COLO668 (cell line): ENCODE measurements at regions not wholly inside any gene's neighbourhood (a gene's known extent, or its start where the extent isn't known, plus 50 kb on each side); places are given as distances from the start of the nearest gene placed in this dataset.

ENCODE experiments used
- DNase-seq: peaks from one replicate; lab custom pipeline; 2025; ENCODE audit not compliant: unreplicated experiment; lab: John Stamatoyannopoulos, UW

DNA sequence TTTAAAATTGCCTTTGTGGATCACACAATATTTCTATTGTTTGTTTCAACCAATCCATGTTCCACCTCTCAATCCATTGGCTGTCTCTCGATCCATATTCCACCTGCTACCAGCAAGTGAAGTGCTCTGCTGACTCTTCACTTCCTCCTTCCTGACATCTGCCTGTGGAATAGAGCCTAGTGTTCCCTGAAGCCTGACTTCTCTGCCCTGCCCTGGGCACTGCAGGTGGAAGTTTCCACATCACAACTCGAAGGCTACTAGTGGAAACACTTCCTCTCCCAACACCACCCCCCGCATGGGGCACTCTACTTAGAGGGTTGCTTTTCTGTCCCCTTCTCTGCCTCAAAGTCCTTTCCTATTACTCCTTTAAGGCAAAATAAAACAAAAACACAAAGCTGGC, 563.8 kb upstream of the IGFBP3 start:
- no peak for DNase-seq

DNA sequence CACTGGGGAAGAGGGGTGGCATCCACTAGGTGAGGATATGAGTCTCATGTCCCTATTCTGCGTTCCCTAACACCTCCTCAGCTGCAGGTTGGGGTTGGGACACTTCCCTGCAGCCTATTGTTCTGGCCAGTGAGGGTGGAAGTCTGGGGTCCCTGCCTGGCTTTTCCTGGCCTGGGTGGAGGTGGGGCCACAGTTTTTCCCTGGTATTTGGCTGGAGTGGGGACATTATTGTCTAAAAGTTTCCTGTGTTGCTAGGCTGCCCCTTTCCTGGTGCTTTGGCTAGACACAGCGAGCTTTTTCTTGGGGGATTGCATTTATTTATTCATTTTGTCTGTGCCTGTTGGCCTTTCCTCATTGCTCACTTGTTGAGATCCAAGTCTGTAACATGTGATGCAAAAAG, 559.5 kb upstream of the IGFBP3 start:
- DNase-seq = no peak

DNA sequence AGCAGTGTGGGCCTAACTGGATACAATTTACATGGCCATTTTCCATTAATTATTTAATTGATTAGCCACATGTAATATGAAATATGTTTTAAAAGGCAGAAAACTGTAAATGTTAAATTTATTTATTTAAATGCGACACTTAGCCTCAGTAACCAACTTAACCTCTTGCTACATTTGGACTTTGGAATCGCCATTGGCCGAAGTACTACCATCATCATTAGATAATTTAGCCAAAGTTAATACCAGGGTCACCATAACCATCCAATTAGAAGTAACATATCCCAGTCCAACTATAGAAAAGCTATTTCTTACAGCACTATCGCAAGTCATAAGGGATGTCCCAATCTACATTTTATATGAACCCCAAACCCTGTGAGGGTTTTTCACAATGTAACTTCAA, 558.6 kb upstream of the IGFBP3 start:
- DNase-seq = no peak

DNA sequence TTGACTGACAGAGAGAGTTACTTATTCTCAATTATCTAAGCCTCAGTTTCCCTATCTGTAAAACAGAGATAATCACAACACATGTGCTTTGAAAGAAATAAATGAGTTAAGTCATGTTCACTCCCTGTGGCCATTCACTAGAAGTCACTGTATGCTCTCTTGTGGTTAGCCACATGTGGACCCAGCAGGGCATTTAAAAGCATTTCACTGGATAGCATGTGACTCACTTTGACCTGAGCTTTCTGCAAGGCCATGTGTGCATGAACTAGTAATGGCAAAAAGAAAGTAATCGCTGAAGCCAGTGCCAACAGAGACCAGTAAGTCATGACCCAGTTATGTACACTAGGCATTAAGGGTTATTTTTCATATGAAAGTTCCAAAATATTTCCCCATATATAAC, 557.0 kb upstream of the IGFBP3 start:
- no peak for DNase-seq

DNA sequence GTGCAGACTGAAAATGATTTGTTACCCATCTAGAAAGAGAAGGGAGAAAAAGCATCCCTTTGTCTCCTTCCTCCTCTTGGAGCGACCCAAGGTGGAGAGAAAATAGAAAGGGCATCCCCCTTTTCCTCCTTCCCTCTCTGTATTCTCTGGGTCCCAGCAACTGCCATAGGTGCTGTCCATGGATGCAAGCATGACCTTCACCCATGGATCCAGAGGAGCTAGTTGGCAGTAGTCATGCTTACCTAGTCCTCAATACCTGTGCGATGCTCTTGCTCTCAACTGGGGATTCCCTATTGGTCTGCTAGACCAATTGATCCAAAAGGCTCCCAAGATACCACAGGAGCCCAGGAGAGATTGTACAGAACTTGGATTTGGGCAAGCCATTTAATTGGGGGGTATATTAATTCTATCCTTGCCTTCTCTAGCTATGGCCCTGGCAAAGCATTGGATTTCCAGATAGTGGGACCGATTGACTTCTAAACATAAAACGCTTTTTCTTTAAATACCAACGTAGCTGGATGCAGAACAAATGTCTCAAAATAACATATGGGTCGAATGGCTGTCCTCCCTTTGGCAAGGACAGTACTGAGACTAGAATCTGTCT, 547.8 kb upstream of the IGFBP3 start:
- DNase-seq = no peak

DNA sequence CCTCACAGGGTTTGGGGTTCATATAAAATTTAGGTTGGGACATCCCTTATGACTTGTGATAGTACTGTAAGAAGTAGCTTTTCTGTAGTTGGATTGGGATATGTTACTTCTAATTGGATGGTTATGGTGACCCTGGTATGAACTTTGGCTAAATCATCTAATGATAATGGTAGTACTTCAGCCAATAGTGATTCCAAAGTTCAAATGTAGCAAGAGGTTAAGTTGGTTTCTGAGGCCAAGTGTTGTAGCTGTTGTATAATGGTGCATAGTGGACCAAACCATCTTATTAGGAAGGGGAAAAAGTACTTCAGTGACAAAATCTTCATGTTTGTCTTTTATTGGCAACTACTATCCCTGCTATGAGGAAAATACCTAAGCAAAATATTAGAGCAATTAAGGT, 542.1 kb upstream of the IGFBP3 start:
- no peak for DNase-seq

DNA sequence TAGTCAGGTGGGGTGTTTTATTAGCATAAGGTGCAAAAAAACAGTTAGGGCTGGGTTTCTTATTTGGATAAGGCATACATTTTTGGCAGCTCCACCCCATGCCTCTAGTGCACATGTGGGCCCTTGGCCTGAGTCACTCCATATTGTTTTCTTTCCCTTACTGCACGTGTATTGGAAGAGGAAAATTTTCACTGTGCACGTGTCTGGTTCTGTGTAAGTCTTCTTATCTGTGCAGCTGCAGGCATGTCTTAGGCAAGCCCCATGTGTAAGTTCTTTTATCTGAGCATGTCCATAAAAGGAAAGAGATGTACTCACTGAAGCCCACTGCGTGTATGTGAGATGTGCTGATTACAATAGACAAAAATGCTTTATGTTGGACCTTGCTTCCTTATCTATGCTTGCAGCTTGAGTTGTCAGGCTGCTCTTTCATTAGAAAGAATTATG, 540.3 kb upstream of the IGFBP3 start:
- no peak for DNase-seq

DNA sequence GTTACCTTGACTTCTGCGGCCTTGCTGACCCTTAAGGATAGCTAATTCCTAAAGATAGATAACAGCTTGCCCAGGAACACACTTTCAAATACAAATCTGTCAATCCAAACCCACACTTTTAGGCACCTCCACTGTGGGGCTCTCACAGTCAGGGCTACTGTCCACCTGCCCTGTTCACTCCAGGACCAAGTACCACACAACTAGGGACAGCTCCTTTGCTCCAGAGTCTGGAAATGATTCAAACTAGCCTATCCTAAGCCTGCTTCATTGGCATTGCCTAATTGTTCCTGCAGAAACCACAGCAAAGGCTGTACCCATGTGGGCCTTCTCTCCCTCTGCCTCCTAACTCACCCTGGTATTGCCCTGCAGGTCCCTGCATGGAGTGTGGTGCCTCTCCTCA, 538.9 kb upstream of the IGFBP3 start:
- no peak for DNase-seq

DNA sequence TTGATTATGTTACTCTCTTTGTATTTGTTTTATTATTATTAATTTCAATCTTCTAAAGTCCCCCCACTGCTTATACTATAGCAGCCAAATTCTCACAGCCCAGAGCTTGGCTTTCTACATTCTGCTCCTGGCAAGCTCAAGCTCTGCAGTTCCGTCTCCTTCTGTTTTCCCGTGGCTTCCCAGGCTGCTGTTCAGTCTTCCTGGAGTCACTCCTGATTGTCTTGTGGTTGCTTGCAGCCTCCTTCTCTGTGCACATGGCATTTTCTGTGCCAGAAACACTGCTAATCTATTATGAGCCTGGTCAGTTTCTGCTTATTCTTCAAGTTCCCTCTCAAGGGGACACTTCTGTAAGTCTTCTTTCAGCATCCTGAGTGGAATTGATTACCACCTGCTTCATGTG, 533.7 kb upstream of the IGFBP3 start:
- DNase-seq = no peak

DNA sequence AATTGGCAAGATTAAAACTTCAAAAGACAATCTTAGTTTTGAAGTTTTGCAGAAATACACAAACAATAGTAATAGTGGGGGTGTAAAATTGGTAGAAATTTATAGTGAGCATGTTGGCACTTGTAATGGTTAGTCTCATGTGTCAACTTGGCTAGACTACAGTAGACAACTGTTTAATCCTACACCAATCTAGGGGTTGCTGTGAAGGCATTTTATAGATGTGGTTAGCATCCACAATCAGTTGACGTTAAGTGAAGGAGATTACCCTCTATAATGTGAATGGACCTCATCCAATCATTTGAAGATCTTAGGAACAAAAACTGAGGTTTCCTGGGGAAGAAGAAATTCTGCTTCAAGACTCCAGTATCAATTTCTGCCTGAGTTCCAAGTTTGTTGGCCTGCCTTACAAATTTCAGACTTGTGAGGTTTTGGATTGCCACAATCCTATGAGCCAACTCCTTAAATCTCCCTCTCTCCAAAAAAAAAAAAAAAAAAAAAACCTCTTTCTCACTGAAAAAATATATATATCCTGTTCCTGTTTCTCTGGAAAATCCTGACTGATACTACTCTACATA, 531.6 kb upstream of the IGFBP3 start:
- DNase-seq = no peak

DNA sequence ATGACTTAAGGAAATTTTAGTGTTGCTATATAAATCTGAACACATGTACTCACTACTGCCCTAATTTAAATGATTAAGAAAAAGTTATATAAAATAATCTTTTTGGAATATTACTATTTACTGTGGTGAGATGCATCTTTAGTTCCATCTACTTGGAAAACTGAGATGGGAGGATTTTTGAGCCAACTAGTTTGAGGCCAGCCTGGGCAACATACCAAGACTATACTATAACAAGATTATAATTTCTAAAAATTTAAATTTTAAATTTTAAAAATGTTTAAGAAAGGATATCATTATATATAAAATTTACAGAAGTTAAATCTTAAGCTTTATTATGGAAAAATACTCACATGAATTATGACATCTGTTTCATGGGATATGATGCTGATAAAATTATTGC, 530.8 kb upstream of the IGFBP3 start:
- no peak for DNase-seq

DNA sequence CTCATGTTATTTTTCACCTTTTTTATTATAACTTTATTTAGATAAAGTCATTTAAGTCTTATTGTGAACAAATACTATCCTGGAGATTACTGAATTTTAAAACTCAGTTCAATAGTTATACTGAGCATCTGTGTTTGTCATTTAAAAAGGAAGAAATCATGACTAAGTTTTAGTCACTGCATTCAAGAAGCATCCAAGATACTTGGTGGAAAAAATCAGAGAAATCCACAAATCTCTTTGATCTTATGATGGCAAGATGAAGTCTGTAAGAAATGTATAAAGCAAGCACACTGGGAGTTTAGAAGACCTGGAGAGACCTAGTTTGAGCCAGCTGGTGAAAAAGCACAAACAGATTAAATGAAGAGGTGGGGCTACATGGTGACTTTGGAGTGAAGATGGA, 529.8 kb upstream of the IGFBP3 start:
- DNase-seq = no peak

DNA sequence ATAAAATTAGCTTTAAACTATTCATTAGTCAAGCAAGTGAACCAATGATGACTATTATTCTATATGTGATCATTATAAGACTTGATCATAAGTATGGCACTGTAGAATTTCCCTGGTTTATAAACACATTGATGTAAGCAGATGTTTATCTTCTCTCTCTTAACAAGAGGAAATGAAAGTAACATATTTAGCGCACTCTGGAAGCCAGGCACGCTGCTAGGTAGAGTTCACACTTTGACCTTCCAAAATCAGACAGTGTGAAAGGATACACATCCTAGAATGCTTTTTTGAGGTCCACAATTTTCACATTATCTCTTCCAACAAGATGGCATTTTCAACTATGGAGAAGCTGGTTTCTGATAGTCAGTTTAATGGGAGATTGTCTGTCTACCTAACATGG, 529.4 kb upstream of the IGFBP3 start:
- no peak for DNase-seq

DNA sequence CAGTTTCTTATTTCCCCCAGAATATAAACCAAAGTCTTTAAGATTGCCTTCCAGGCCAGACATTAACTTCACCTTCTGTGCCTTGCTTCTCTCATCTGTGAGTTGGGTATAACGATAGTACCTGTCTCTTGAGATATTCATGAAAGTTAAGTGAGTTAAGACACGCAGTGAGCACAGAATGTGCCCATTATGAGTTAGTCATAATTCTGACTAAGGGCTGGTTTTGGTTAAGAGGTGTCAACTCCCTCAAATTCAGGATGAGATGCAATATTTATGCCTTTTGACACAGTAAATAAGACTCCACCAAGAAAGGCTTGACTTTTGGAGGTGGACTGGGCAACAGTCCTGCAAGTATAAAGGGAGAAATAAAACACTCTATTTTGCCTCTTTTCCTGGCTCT, 528.7 kb upstream of the IGFBP3 start:
- DNase-seq = no peak

DNA sequence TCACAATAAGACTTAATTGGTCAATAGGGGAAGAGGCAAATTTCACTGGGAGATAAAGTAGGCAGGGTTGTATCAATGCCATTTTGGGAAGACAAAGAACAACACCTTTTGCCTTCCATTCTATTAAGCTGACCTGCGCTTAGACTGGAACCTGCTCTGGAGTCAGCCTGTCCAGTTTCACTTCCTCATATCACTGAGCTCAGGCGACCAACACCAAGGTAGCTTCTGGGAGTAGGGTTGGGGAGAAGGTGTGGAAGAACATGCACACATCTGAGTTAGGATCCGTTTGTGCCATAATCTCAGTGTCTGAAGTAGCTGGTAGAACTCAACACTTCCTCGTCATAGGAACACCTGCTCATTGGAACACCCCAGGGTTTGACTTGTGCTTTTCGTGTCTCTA, 527.4 kb upstream of the IGFBP3 start:
- DNase-seq = no peak

DNA sequence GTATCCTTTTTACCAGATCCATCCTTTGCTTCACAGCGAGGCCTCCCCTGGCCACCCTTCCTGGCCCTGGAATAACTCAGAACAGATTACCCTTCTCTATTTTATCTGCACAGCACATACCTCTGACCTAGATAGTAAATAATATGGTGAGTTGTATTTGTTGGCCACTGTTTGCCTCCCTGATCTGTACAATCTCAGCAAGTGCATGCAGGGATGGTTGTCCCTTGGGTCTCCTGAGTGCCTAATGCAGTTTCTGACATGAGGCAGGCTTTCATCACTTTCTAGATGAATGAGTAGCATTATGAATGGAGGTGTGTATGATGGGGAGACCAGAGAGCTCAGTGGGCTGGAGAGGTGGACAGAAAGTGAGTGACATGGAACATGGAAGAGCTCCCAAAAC, 525.1 kb upstream of the IGFBP3 start:
- no peak for DNase-seq

DNA sequence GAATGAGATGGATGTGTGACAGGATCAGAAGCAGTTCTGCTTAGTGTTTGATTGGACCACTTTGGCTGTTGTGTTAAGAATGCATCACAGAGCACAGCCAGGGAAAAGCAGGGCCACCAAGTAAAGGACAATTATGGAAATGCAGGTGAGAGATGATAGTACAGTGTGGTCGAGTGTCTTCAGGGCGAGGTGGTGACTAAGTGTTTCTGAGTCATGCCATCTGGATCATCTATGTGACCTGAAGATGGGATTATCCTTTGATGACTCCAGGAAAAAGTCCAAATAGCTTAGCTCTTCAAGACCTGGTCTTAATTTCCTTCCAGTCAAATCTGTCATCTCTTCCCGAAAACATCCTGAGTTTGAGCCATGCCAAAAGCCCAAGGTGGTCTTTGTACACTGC, 523.2 kb upstream of the IGFBP3 start:
- no peak for DNase-seq

DNA sequence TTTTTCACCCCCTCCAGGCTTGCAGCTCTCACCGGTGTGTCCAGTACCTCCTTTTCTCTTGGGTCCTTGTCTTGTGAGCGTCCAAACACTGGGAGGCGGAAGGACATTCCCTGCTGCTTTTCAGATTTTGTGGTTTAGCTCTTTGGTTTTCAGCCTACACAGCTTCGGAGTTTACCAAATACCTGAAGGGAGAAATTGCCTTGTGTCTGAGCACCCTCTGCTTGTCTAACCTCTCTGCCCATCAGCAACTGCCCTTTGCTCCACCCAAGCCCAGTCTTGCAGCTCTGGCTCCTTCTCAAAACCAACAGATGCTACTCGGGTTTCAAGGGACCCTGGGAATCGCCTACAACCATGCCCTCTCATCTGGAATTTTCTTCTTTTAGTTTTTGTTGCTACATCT, 519.1 kb upstream of the IGFBP3 start:
- no peak for DNase-seq

DNA sequence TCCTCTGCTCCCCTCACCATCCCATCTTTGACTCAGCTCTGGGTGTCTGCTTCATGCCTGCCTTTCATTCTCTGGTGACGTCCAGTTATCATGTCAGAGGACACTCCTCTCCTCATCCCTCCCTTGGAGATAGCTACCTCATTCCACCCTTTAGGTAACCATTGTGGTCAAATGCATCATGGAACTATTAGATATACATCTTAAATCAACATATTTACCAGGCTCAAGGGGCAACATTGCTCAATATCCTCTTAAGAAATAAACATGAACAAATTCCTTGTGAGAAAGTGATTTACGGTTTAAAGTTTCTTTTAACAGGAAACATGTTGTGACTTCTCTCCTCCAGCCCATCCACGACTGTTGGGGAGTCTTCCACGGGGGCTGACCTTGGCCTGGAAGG, 511.6 kb upstream of the IGFBP3 start:
- no peak for DNase-seq

DNA sequence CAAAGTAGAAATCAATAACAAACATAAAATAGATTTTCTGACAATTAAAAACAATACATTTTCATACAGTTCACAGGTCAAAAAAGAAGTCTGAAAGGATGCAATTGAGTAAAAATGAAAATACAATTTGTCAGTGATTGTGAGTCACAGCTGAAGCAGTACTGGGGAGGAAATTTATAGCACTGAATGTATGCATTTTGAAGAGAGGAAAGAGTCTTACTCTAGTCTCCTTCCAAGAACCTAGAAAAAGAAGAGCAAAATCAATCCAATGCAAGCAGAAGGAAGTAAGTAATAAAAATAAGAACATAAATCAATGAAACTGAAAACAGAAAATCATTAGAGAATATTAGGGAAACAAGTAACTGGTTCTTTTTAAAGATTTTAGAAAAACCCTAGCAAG, 507.2 kb upstream of the IGFBP3 start:
- DNase-seq = no peak

DNA sequence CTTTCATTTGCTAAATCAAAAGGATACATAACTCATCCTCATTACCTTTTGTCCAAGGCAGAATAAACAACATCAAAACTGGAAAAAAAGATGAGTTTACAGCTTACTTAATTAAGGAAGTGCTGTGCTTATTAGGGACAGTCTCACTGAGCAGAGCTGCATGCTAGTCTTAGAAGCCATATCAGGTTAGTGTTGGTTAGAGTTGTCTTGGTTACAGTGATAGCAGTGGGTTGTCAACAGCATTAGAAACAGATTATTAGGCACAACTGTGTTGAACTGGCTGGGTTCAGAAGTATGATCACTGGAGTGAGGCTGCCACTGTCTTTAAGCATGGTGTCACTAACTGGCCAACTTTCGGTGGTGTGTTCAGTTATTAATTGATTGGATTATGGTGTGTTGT, 503.9 kb upstream of the IGFBP3 start:
- no peak for DNase-seq

DNA sequence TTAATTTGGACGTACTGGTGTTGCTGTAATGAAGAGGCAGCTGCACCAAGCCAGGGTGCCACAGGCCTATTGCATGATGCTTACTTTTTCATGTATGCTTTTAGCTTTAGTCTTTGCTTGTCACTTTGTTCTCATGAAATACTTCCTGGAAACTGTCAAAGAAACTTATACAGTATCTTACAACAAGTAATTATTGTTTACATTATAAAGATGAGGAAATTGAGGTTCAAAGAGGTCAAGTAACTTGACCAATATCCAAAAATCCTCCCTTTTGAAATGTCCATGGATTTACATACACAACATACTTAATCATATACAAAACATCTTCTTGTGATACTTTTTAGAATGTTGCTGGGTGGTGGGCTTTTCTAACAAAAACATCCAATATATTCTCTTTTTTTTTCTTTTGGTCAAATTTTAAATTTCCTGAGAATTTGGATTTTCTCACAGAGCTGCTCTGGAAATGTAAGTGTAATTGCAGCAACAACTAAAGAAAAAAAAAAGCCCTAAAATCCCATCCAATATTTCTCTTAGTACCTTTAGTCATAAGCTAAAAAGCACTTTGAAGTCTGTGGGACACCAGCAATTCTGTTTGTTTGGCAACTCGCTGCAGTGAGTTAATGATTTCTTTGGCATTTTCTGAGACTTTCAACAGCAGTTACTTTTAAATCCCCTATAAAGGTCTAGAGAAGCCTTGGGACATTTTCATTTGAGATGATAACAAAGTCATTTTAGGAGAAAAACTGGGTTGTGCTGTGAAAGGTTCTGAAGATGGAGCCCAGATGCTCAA, 500.6 kb upstream of the IGFBP3 start:
- DNase-seq = no peak

DNA sequence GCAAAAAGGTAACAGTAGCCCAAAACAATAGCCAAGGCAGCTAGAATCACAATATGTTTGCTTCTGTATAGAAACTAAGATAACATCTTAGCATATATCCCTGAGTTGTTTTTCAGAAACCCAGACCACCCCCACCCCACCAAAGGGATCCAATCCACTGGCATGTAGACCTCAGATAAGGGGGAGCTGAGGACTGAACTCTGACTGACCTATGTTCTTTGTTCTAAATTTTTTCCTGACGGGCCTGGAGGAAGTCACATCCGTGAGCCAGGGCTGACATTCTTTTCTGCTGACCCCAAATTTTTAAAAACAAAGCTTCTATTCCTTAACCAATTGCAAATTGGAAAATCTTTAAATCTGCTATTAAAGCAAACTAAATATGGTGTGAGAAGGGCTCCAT, 493.9 kb upstream of the IGFBP3 start:
- DNase-seq = no peak
